ENCODE measurements at regions not wholly inside any gene's neighbourhood (a gene's known extent, or its start where the extent isn't known, plus 50 kb on each side); places are given as distances from the start of the nearest gene placed in this dataset.

GRCh38 chr9:75624998-75625397 lies 265.5 kb upstream of the PCSK5 start:
- DNase-seq (ENCODE audit: low read depth) = no peak
- H3K4me3 ChIP-seq (ENCODE audit: control insufficient read depth, low read depth, low read length) = no peak overlapping the region
- TF ChIP-seq CTCF (conservative IDR thresholded peaks at IDR 0.05; ENCODE audit: control insufficient read depth, insufficient read depth, low read depth, low read length) = no peak

GRCh38 chr9:75626860-75627259 lies 263.6 kb upstream of the PCSK5 start:
- H3K4me3 ChIP-seq (ENCODE audit: control insufficient read depth, low read depth, low read length) = no peak overlapping the region
- TF ChIP-seq CTCF (conservative IDR thresholded peaks at IDR 0.05; ENCODE audit: control insufficient read depth, insufficient read depth, low read depth, low read length) = no peak
- no peak for DNase-seq (ENCODE audit: low read depth)

- no peak for DNase-seq (ENCODE audit: low read depth)
- TF ChIP-seq CTCF (conservative IDR thresholded peaks at IDR 0.05; ENCODE audit: control insufficient read depth, insufficient read depth, low read depth, low read length) = no peak
- H3K4me3 ChIP-seq (ENCODE audit: control insufficient read depth, low read depth, low read length) = no peak overlapping the region
Measured at GRCh38 chr9:75628952-75629351, 261.5 kb upstream of the PCSK5 start.

GRCh38 chr9:75633451-75634057 lies 256.9 kb upstream of the PCSK5 start:
- no peak for DNase-seq (ENCODE audit: low read depth)
- TF ChIP-seq CTCF (conservative IDR thresholded peaks at IDR 0.05; ENCODE audit: control insufficient read depth, insufficient read depth, low read depth, low read length) = no peak
- H3K4me3 ChIP-seq (ENCODE audit: control insufficient read depth, low read depth, low read length) = no peak overlapping the region

GRCh38 chr9:75636427-75637045 lies 253.9 kb upstream of the PCSK5 start:
- no peak overlapping the region for H3K4me3 ChIP-seq (ENCODE audit: control insufficient read depth, low read depth, low read length)
- TF ChIP-seq CTCF (conservative IDR thresholded peaks at IDR 0.05; ENCODE audit: control insufficient read depth, insufficient read depth, low read depth, low read length) = no peak
- no peak for DNase-seq (ENCODE audit: low read depth)

GRCh38 chr9:75639971-75640610 lies 250.4 kb upstream of the PCSK5 start:
- H3K4me3 ChIP-seq (ENCODE audit: control insufficient read depth, low read depth, low read length) = no peak overlapping the region
- DNase-seq (ENCODE audit: low read depth) = no peak
- TF ChIP-seq CTCF (conservative IDR thresholded peaks at IDR 0.05; ENCODE audit: control insufficient read depth, insufficient read depth, low read depth, low read length) = no peak

Data from fibroblast of mammary gland (primary cell).